ENCODE measurements at regions not wholly inside any gene's neighbourhood (a gene's known extent, or its start where the extent isn't known, plus 50 kb on each side); places are given as distances from the start of the nearest gene placed in this dataset.

- Histone ChIP-seq H3F3A (ENCODE audit: control insufficient read depth, insufficient read depth) (no peaks in the 10 kb centered on the region), H3K9me2 (replicated peaks; ENCODE audit: control insufficient read depth, low read length) (no peaks in the 10 kb centered on the region), H3K9me3 (ENCODE audit: control insufficient read depth, insufficient read depth, low read length) (no peaks in the 10 kb centered on the region; the same call in 1 of the 2 replicates), H3K4me2 (ENCODE audit: low read length) (no peak overlapping the region), H3K4me3 (ENCODE audit: low read length) (no peak overlapping the region), H3K27me3 (ENCODE audit: control insufficient read depth, low read length) (peaks cover 3% of the 10 kb centered on the region; the same call in 1 of the 2 replicates), H3K4me1 (ENCODE audit: control insufficient read depth, low read length) (no peaks in the 10 kb centered on the region), H4K20me1 (ENCODE audit: control insufficient read depth, insufficient read depth, low read depth, low read length) (no peaks in the 10 kb centered on the region), H3K27ac (ENCODE audit: low read depth, low read length) (no peak overlapping the region), H3K36me3 (ENCODE audit: control insufficient read depth, low read length) (no peaks in the 10 kb centered on the region), H3K79me2 (ENCODE audit: control insufficient read depth, low read length) (no peaks in the 10 kb centered on the region)
- TF ChIP-seq, protein P1, sequence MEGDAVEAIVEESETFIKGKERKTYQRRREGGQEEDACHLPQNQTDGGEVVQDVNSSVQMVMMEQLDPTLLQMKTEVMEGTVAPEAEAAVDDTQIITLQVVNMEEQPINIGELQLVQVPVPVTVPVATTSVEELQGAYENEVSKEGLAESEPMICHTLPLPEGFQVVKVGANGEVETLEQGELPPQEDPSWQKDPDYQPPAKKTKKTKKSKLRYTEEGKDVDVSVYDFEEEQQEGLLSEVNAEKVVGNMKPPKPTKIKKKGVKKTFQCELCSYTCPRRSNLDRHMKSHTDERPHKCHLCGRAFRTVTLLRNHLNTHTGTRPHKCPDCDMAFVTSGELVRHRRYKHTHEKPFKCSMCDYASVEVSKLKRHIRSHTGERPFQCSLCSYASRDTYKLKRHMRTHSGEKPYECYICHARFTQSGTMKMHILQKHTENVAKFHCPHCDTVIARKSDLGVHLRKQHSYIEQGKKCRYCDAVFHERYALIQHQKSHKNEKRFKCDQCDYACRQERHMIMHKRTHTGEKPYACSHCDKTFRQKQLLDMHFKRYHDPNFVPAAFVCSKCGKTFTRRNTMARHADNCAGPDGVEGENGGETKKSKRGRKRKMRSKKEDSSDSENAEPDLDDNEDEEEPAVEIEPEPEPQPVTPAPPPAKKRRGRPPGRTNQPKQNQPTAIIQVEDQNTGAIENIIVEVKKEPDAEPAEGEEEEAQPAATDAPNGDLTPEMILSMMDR (IDR thresholded peaks at IDR 0.05; ENCODE audit: low read depth, low read length, poor library complexity, severe bottlenecking): no peak
- TF ChIP-seq EZH2phosphoT487 (IDR thresholded peaks at IDR 0.05; ENCODE audit: borderline replicate concordance, low read length): no peak
Measured at GRCh38 chr5:1937590-1937989, 54.9 kb upstream of the IRX4 start.

- H3K9me3 ChIP-seq (ENCODE audit: control insufficient read depth, insufficient read depth, low read length): no peaks in the 10 kb centered on the region
- no peaks in the 10 kb centered on the region for H3F3A ChIP-seq (ENCODE audit: control insufficient read depth, insufficient read depth)
- H4K20me1 ChIP-seq (ENCODE audit: control insufficient read depth, insufficient read depth, low read depth, low read length): no peaks in the 10 kb centered on the region
- no peak overlapping the region for H3K27ac ChIP-seq (ENCODE audit: low read depth, low read length)
- no peaks in the 10 kb centered on the region for H3K36me3 ChIP-seq (ENCODE audit: control insufficient read depth, low read length)
- no peaks in the 10 kb centered on the region for H3K9me2 ChIP-seq (replicated peaks; ENCODE audit: control insufficient read depth, low read length)
- no peaks in the 10 kb centered on the region for H3K4me1 ChIP-seq (ENCODE audit: control insufficient read depth, low read length)
- H3K4me3 ChIP-seq (ENCODE audit: low read length): no peak overlapping the region
- no peaks in the 10 kb centered on the region for H3K79me2 ChIP-seq (ENCODE audit: control insufficient read depth, low read length)
- no peak overlapping the region for H3K4me2 ChIP-seq (ENCODE audit: low read length)
- peaks cover 7% of the 10 kb centered on the region; the same call in 1 of the 2 replicates for H3K27me3 ChIP-seq (ENCODE audit: control insufficient read depth, low read length)
- TF ChIP-seq, protein P1 (IDR thresholded peaks at IDR 0.05; ENCODE audit: low read depth, low read length, poor library complexity, severe bottlenecking): no peak
Measured at GRCh38 chr5:1936901-1937300, 54.2 kb upstream of the IRX4 start.

- no peaks in the 10 kb centered on the region for H3K79me2 ChIP-seq (ENCODE audit: control insufficient read depth, low read length)
- H3K36me3 ChIP-seq (ENCODE audit: control insufficient read depth, low read length): no peaks in the 10 kb centered on the region
- H3K27ac ChIP-seq (ENCODE audit: low read depth, low read length): no peak overlapping the region
- H3K4me2 ChIP-seq (ENCODE audit: low read length): no peak overlapping the region
- H3F3A ChIP-seq (ENCODE audit: control insufficient read depth, insufficient read depth): no peaks in the 10 kb centered on the region
- no peaks in the 10 kb centered on the region for H4K20me1 ChIP-seq (ENCODE audit: control insufficient read depth, insufficient read depth, low read depth, low read length)
- no peak for TF ChIP-seq EZH2phosphoT487 (IDR thresholded peaks at IDR 0.05; ENCODE audit: borderline replicate concordance, low read length)
- TF ChIP-seq, protein P1 (IDR thresholded peaks at IDR 0.05; ENCODE audit: low read depth, low read length, poor library complexity, severe bottlenecking): no peak
- H3K4me1 ChIP-seq (ENCODE audit: control insufficient read depth, low read length): no peaks in the 10 kb centered on the region
- H3K27me3 ChIP-seq (ENCODE audit: control insufficient read depth, low read length): peaks cover 7% of the 10 kb centered on the region; the same call in 1 of the 2 replicates
- H3K4me3 ChIP-seq (ENCODE audit: low read length): no peak overlapping the region
- no peaks in the 10 kb centered on the region for H3K9me3 ChIP-seq (ENCODE audit: control insufficient read depth, insufficient read depth, low read length)
- H3K9me2 ChIP-seq (replicated peaks; ENCODE audit: control insufficient read depth, low read length): no peaks in the 10 kb centered on the region
Measured at GRCh38 chr5:1936413-1936812, 53.7 kb upstream of the IRX4 start.

Data from DOHH2 (cell line).